ENCODE measurements at regions not wholly inside any gene's neighbourhood (a gene's known extent, or its start where the extent isn't known, plus 50 kb on each side); places are given as distances from the start of the nearest gene placed in this dataset.

GRCh38 chr14:25677111-25677510, 627.2 kb upstream of the STXBP6 start:
- POLR2A ChIA-PET: no interaction called here
- no peak for DNase-seq (ENCODE audit: low read depth, low spot score)
- Histone ChIP-seq H3K9me3 (ENCODE audit: control insufficient read depth, insufficient read depth, low read length) (peaks cover 16% of the 10 kb centered on the region), H3K27ac (ENCODE audit: low read depth, low read length) (no peak overlapping the region), H3K4me3 (ENCODE audit: low read depth, low read length) (no peak overlapping the region), H3K27me3 (ENCODE audit: control insufficient read depth, insufficient read depth, low read length) (no peaks in the 10 kb centered on the region)
- CTCF ChIA-PET: no interaction called here
- TF ChIP-seq CTCF (IDR thresholded peaks at IDR 0.05; ENCODE audit: low read depth, low read length): no peak

- DNase-seq (ENCODE audit: low read depth, low spot score): no peak
- ChIA-PET POLR2A (no interaction called here), CTCF (no interaction called here)
- Histone ChIP-seq H3K27ac (ENCODE audit: low read depth, low read length) (no peak overlapping the region), H3K27me3 (ENCODE audit: control insufficient read depth, insufficient read depth, low read length) (no peaks in the 10 kb centered on the region), H3K4me3 (ENCODE audit: low read depth, low read length) (no peak overlapping the region), H3K9me3 (ENCODE audit: control insufficient read depth, insufficient read depth, low read length) (peaks cover 8% of the 10 kb centered on the region)
- no peak for TF ChIP-seq CTCF (IDR thresholded peaks at IDR 0.05; ENCODE audit: low read depth, low read length)
Measured at GRCh38 chr14:25667387-25667786, 617.4 kb upstream of the STXBP6 start.

- ChIA-PET CTCF (no interaction called here), POLR2A (no interaction called here)
- no peak for DNase-seq (ENCODE audit: low read depth, low spot score)
- H3K9me3 ChIP-seq (ENCODE audit: control insufficient read depth, insufficient read depth, low read length): peaks cover 8% of the 10 kb centered on the region
- H3K4me3 ChIP-seq (ENCODE audit: low read depth, low read length): no peak overlapping the region
- TF ChIP-seq CTCF (IDR thresholded peaks at IDR 0.05; ENCODE audit: low read depth, low read length): no peak
- H3K27ac ChIP-seq (ENCODE audit: low read depth, low read length): no peak overlapping the region
- no peaks in the 10 kb centered on the region for H3K27me3 ChIP-seq (ENCODE audit: control insufficient read depth, insufficient read depth, low read length)
Measured at GRCh38 chr14:25666877-25667276, 616.9 kb upstream of the STXBP6 start.

- POLR2A ChIA-PET: no interaction called here
- H3K27me3 ChIP-seq (ENCODE audit: control insufficient read depth, insufficient read depth, low read length): no peaks in the 10 kb centered on the region
- H3K4me3 ChIP-seq (ENCODE audit: low read depth, low read length): no peak overlapping the region
- no peak for DNase-seq (ENCODE audit: low read depth, low spot score)
- CTCF ChIA-PET: no interaction called here
- H3K9me3 ChIP-seq (ENCODE audit: control insufficient read depth, insufficient read depth, low read length): peaks cover 11% of the 10 kb centered on the region
- H3K27ac ChIP-seq (ENCODE audit: low read depth, low read length): no peak overlapping the region
- TF ChIP-seq CTCF (IDR thresholded peaks at IDR 0.05; ENCODE audit: low read depth, low read length): no peak
Measured at GRCh38 chr14:25658988-25659387, 609.0 kb upstream of the STXBP6 start.

- DNase-seq (ENCODE audit: low read depth, low spot score): no peak
- H3K27me3 ChIP-seq (ENCODE audit: control insufficient read depth, insufficient read depth, low read length): no peaks in the 10 kb centered on the region
- peaks cover 11% of the 10 kb centered on the region; the same call in 1 of the 2 replicates for H3K9me3 ChIP-seq (ENCODE audit: control insufficient read depth, insufficient read depth, low read length)
- TF ChIP-seq CTCF (IDR thresholded peaks at IDR 0.05; ENCODE audit: low read depth, low read length): no peak
- no peak overlapping the region for H3K4me3 ChIP-seq (ENCODE audit: low read depth, low read length)
- ChIA-PET CTCF (no interaction called here), POLR2A (no interaction called here)
- H3K27ac ChIP-seq (ENCODE audit: low read depth, low read length): no peak overlapping the region
Measured at GRCh38 chr14:25630447-25630846, 580.5 kb upstream of the STXBP6 start.

All from AG04450 (cell line).